ENCODE measurements at regions not wholly inside any gene's neighbourhood (a gene's known extent, or its start where the extent isn't known, plus 50 kb on each side); places are given as distances from the start of the nearest gene placed in this dataset.

DNA sequence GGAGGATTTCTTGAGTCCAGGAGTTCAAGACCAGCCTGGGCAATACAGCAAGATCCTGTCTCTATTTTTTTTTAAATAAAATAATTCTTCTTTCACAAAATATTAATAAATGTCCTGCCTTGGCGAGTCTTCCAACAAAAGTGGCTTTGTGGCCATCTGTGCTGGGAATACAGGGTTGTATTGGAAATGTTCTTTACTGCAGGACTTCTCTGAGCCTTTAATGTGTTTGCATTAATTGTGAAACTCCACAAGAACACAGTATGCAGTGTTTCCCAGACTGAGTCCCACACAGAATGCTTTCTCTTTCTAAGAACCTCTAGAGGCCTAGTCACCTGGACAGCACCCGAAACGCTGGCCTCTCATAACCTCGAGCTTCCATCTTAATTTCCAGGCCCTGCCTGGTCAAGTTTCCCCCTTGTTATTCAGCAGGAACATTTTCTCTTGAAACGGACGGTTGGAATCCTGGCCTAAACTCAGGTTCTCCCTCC lies 85.4 kb upstream of the ARRDC4 start:
- Histone ChIP-seq H3K4me2 (ENCODE audit: insufficient read depth, low read length) (peak overlapping the region; percentile 93), H3K27ac (ENCODE audit: extremely low read depth, low read depth, low read length) (peak overlapping the region; percentile 88), H3K4me3 (peak overlapping the region; percentile 63), H3K9ac (ENCODE audit: insufficient read depth in 1 of 2, low read depth in 2 of 2, low read length in 2 of 2) (peak overlapping the region; percentile 89 to 91; a peak in 3 of 4 replicates), H3K9me3 (replicated peaks; ENCODE audit: control insufficient read depth, insufficient read depth, low read depth, low read length) (peaks cover 3% of the 10 kb centered on the region; the same call in 1 of the 2 replicates), H3K79me2 (ENCODE audit: control insufficient read depth, insufficient read depth, low read length) (peaks cover 35% of the 10 kb centered on the region), H4K20me1 (replicated peaks; ENCODE audit: control insufficient read depth, insufficient read depth, low read length) (no peaks in the 10 kb centered on the region), H3K27me3 (ENCODE audit: control insufficient read depth in 2 of 2, insufficient read depth in 2 of 2, low read length in 2 of 2) (no peaks in the 10 kb centered on the region), H2AFZ (ENCODE audit: low read depth, low read length) (peak overlapping the region; percentile 98), H3K9me1 (ENCODE audit: control insufficient read depth, insufficient read depth, low read length) (no peaks in the 10 kb centered on the region), H3K36me3 (ENCODE audit: control insufficient read depth, insufficient read depth, low read length) (0 out of 3 replicates have a peak, but pooled peaks cover 2% of the 10 kb centered on the region), H3K4me1 (replicated peaks in 1 of 2; ENCODE audit: control insufficient read depth in 2 of 2, insufficient read depth in 2 of 2, low read length in 2 of 2) (peaks cover 7 to 11% of the 10 kb centered on the region in 2 experiments; a peak in 4 of 5 replicates)
- CTCF ChIA-PET (ENCODE audit: low intra/inter-chr PET ratio), result no interaction called here
- BruUV-seq (replicated peaks), result TSS peak; percentile 75
- no peak for DNase-seq (ENCODE audit: extremely low read depth in 1 of 4, low spot score in 3 of 4)
- in situ Hi-C loops (cut with MboI), result no loop called here
- peak; percentile 59 for FAIRE-seq
- POLR2A ChIA-PET, result interaction anchor here (0.6 to 1.2 kb wide), 2 partner anchors 13 to 37 kb away, joined by 3 read pairs; no protein-coding TSS in a partner anchor
- intact Hi-C loops (cut with micrococcal nuclease), result no loop called here
- ATAC-seq, result peak; percentile 38
- 0% methylated on average over 6 of the region's 6 CpGs for WGBS (ENCODE audit: insufficient coverage, low coverage, missing lambda C conversion rate)
- TF ChIP-seq NBN (IDR thresholded peaks at IDR 0.05; ENCODE audit: low read depth) (peak; percentile 37; the same call in 1 of the 2 replicates), TAF7 (tag; IDR thresholded peaks at IDR 0.05) (peak; percentile 86; the same call in 1 of the 2 replicates), HIVEP1 (CRISPR knock-in tag; IDR thresholded peaks at IDR 0.05) (no peak), OTX1 (CRISPR knock-in tag; IDR thresholded peaks at IDR 0.05) (no peak), ATF1 (CRISPR knock-in tag; IDR thresholded peaks at IDR 0.05) (no peak), ATF1 (tag; IDR thresholded peaks at IDR 0.05) (no peak), YY1 (IDR thresholded peaks at IDR 0.05; ENCODE audit: borderline replicate concordance in 1 of 3, control insufficient read depth in 1 of 3, extremely low read depth in 1 of 3, insufficient read depth in 3 of 3, insufficient read length in 1 of 3, insufficient replicate concordance in 2 of 3, low read depth in 1 of 3, low read length in 2 of 3) (no peak), ZNF121 (CRISPR knock-in tag; conservative IDR thresholded peaks at IDR 0.05) (peak; percentile 73), ZNF239 (CRISPR knock-in tag; IDR thresholded peaks at IDR 0.05) (peak; percentile 97), FOXJ3 (CRISPR knock-in tag; IDR thresholded peaks at IDR 0.05) (no peak), HDAC2 (IDR thresholded peaks at IDR 0.05) (peak; percentile 31; the same call in 1 of the 2 replicates)
- TF ChIP-seq, protein P1, sequence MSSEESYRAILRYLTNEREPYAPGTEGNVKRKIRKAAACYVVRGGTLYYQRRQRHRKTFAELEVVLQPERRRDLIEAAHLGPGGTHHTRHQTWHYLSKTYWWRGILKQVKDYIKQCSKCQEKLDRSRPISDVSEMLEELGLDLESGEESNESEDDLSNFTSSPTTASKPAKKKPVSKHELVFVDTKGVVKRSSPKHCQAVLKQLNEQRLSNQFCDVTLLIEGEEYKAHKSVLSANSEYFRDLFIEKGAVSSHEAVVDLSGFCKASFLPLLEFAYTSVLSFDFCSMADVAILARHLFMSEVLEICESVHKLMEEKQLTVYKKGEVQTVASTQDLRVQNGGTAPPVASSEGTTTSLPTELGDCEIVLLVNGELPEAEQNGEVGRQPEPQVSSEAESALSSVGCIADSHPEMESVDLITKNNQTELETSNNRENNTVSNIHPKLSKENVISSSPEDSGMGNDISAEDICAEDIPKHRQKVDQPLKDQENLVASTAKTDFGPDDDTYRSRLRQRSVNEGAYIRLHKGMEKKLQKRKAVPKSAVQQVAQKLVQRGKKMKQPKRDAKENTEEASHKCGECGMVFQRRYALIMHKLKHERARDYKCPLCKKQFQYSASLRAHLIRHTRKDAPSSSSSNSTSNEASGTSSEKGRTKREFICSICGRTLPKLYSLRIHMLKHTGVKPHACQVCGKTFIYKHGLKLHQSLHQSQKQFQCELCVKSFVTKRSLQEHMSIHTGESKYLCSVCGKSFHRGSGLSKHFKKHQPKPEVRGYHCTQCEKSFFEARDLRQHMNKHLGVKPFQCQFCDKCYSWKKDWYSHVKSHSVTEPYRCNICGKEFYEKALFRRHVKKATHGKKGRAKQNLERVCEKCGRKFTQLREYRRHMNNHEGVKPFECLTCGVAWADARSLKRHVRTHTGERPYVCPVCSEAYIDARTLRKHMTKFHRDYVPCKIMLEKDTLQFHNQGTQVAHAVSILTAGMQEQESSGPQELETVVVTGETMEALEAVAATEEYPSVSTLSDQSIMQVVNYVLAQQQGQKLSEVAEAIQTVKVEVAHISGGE (CRISPR knock-in tag; IDR thresholded peaks at IDR 0.05), result no peak
- TF ChIP-seq, protein P2, sequence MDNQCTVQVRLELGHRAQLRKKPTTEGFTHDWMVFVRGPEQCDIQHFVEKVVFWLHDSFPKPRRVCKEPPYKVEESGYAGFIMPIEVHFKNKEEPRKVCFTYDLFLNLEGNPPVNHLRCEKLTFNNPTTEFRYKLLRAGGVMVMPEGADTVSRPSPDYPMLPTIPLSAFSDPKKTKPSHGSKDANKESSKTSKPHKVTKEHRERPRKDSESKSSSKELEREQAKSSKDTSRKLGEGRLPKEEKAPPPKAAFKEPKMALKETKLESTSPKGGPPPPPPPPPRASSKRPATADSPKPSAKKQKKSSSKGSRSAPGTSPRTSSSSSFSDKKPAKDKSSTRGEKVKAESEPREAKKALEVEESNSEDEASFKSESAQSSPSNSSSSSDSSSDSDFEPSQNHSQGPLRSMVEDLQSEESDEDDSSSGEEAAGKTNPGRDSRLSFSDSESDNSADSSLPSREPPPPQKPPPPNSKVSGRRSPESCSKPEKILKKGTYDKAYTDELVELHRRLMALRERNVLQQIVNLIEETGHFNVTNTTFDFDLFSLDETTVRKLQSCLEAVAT (IDR thresholded peaks at IDR 0.05), result 0 out of 4 replicates have a peak, but pooled peaks of 1 of the 2 experiments have one; percentile 43
- TF ChIP-seq, protein P3, sequence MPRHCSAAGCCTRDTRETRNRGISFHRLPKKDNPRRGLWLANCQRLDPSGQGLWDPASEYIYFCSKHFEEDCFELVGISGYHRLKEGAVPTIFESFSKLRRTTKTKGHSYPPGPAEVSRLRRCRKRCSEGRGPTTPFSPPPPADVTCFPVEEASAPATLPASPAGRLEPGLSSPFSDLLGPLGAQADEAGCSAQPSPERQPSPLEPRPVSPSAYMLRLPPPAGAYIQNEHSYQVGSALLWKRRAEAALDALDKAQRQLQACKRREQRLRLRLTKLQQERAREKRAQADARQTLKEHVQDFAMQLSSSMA (CRISPR knock-in tag; IDR thresholded peaks at IDR 0.05), result no peak
- TF ChIP-seq, protein P4, sequence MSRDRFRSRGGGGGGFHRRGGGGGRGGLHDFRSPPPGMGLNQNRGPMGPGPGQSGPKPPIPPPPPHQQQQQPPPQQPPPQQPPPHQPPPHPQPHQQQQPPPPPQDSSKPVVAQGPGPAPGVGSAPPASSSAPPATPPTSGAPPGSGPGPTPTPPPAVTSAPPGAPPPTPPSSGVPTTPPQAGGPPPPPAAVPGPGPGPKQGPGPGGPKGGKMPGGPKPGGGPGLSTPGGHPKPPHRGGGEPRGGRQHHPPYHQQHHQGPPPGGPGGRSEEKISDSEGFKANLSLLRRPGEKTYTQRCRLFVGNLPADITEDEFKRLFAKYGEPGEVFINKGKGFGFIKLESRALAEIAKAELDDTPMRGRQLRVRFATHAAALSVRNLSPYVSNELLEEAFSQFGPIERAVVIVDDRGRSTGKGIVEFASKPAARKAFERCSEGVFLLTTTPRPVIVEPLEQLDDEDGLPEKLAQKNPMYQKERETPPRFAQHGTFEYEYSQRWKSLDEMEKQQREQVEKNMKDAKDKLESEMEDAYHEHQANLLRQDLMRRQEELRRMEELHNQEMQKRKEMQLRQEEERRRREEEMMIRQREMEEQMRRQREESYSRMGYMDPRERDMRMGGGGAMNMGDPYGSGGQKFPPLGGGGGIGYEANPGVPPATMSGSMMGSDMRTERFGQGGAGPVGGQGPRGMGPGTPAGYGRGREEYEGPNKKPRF (IDR thresholded peaks at IDR 0.05; ENCODE audit: low read depth, low read length), result no peak

Data from K562 (cell line).